OCI-LY3 (cell line): ENCODE measurements at regions not wholly inside any gene's neighbourhood (a gene's known extent, or its start where the extent isn't known, plus 50 kb on each side); places are given as distances from the start of the nearest gene placed in this dataset.

Experiments used
- EZH2phosphoT487 ChIP-seq: fragments of 200-600 bp; shearing (Covaris generic); IDR thresholded peaks from 2 replicates; pipeline ENCODE4 v1.6.1; 2018; ENCODE audit warnings: antibody characterized with exemption, mixed run types, low read depth
- TF ChIP-seq, protein P1 (sequence below): fragments of 200-600, 300-600 bp; sonication (generic); IDR thresholded peaks from 2 replicates; pipeline ENCODE4 v1.5.1; 2014; ENCODE audit warnings: antibody characterized with exemption, low read length, low read depth

- TF ChIP-seq, protein P1, sequence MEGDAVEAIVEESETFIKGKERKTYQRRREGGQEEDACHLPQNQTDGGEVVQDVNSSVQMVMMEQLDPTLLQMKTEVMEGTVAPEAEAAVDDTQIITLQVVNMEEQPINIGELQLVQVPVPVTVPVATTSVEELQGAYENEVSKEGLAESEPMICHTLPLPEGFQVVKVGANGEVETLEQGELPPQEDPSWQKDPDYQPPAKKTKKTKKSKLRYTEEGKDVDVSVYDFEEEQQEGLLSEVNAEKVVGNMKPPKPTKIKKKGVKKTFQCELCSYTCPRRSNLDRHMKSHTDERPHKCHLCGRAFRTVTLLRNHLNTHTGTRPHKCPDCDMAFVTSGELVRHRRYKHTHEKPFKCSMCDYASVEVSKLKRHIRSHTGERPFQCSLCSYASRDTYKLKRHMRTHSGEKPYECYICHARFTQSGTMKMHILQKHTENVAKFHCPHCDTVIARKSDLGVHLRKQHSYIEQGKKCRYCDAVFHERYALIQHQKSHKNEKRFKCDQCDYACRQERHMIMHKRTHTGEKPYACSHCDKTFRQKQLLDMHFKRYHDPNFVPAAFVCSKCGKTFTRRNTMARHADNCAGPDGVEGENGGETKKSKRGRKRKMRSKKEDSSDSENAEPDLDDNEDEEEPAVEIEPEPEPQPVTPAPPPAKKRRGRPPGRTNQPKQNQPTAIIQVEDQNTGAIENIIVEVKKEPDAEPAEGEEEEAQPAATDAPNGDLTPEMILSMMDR: no peak
- TF ChIP-seq EZH2phosphoT487: no peak
These were observed 211.6 kb downstream of the PTH2R start for GRCh38 chr2:208618220-208618619.
